GM19240 (cell line): ENCODE measurements at regions not wholly inside any gene's neighbourhood (a gene's known extent, or its start where the extent isn't known, plus 50 kb on each side); places are given as distances from the start of the nearest gene placed in this dataset.
"Not testable (repeated sequence)": the region's sequence is repeated elsewhere in the genome, so short reads cannot be mapped to it uniquely, and the experiment has no call there.

Experiments used
- DNase-seq: peaks from one replicate; pipeline ENCODE4 v3.0.0; 2011; ENCODE audit warnings: low spot score; ENCODE audit not compliant: insufficient read length

- no peak for DNase-seq
These were observed 50.9 kb upstream of the MITF start for GRCh38 chr3:69688400-69688799.

GRCh38 chr3:69687641-69688040 lies 51.6 kb upstream of the MITF start:
- no peak for DNase-seq

DNA sequence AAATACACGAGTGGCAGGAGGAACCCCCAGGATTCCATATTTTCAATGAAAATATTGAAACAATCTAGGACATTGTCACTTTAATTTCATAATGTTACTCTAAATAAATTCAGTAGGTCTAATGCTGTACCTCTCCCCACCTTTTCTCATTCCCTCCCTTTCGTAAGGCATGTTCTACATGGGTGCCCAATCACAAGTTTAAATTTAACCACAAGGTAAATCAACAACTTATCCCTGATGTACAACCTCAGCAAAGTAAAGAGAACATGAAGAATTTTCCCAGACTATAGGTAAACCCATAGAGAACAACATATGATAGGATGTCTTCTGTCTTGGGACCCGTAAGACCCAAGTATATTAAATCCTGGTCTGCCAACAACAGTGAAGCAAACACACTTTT lies 53.2 kb upstream of the MITF start:
- no peak for DNase-seq

GRCh38 chr3:69684309-69684961 lies 54.8 kb upstream of the MITF start:
- no peak for DNase-seq

DNA sequence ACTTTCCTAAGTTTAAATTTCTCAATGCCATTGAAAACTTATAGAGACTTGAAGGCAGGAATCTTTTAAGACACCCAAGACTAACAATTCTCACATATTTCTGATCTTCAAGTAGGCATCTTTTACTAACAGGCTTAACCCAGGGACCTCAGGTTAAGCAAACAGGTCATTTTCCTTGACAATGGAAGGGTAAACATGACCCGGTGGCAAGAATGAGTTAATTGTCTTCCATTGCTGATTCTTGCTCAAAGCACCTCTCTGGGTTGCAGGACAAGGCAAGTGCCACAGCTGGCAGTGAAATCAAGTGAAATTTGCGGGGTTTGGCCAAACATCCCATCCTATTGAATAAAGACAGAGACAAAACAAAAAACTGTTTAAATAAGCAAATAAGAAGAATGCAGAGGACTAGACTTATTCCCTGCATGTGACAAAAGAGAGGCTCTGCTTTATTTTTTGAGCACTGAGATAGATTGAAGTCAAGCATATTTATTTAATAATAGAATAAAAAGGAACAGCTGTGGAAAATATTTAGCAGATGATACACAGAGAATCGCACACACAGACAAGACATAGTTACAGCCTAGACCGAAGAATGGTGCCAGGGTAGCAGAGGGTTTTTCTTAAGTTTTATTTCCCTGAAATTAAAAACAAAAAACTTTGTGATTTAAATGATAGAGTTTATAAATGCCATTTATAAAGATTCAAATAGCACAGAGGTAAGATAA lies 56.0 kb upstream of the MITF start:
- DNase-seq, result no peak

GRCh38 chr3:69677456-69677855 lies 61.8 kb upstream of the MITF start:
- DNase-seq, result not testable (repeated sequence)

DNA sequence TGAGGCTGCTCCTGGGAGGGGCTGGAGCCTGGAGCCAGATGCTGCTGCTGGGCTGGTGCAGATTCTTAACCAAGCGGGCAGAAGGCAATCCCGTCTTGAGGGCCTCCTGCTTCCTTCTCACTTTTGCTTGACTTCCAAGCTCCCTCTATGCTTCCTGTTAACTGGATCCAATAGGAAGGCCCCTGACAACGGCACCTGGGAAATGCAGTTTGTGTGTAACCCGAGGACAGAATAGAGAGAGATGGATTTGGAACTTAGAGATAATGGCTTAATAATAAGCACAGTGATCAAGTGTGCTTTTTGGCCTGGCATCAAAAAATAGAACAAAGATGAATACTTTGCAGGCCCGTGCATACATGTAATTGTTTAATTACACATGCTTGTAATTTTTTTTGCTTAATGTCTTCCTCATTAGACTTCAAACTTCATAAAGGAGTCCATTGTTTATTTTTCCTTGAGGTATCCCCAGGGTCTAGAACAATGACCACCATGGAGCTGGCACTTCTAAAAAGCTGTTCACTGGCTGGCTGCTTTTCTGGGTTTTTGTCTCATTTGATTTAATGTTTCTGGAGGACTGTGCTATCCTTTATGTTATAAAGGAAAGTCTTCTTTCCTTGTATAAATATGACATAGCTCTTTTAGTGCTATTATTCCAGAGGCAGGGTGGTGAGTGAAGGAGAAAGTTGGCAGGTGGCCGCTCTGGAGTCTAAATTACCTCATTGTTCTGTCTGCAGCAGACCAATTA lies 63.3 kb upstream of the MITF start:
- no peak for DNase-seq

- DNase-seq, result no peak
These were observed 64.5 kb upstream of the MITF start for GRCh38 chr3:69674752-69675151.

- peak; percentile 7 for DNase-seq
These were observed 67.9 kb upstream of the MITF start for GRCh38 chr3:69671082-69671952.

- no peak for DNase-seq
These were observed 70.2 kb upstream of the MITF start for GRCh38 chr3:69669070-69669469.

DNA sequence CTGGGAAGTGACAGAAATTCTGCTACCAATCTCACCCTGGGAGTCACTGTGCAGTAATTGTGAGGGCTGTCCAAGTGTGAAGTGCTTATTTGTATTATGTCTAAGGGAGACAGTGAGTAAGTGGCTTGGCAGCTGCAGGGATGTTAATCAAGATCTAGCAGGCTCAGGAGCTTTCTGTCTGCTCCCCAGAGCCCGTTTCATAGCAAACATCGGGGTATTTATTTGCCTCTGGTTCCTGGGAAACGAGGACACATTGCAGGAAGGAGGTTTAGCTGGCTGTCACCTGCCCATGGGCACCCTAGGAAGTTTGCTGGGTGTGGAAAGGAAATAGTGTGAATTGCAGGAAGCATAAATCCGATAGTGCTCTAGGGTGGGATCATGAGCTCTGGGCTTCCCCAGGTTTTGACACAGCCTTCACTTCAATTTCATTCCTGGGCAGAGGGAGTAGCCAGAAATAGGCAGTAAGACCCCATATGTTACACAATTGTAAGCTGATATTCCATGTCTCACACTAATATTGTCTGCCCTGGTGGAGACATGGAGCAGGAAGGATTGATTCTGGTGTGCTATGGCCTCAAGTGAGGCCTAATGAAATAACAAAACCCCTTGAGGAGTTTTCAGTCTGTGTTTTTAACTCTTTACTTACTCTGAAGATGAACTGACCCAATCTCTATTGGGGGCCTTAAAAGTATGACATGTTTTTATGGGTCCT lies 74.1 kb upstream of the MITF start:
- no peak for DNase-seq

DNA sequence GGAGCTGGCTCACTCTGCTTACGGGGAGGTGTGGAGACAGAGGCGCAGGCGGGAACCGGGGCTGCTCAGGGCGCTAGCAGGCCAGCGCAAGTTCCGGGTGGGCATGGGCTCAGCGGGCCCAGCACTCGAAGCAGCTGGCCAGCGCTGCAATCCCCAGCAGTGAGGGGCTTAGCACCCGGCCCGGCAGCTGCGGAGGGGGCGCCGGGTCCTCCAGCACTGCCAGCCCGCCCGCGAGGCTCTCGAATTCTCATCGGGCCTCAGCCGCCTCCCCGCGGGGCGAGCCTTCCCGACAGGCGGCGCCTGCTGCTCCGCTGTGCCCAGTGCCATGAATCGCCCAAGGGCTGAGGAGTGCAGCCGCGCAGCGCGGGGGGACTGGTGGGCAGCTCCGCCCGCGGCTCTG lies 78.6 kb upstream of the MITF start:
- DNase-seq, result no peak

- no peak for DNase-seq
These were observed 79.9 kb upstream of the MITF start for GRCh38 chr3:69659180-69659910.

GRCh38 chr3:69658514-69659140 lies 80.6 kb upstream of the MITF start:
- DNase-seq, result no peak

- DNase-seq, result not testable (repeated sequence)
These were observed 82.2 kb upstream of the MITF start for GRCh38 chr3:69657030-69657429.

DNA sequence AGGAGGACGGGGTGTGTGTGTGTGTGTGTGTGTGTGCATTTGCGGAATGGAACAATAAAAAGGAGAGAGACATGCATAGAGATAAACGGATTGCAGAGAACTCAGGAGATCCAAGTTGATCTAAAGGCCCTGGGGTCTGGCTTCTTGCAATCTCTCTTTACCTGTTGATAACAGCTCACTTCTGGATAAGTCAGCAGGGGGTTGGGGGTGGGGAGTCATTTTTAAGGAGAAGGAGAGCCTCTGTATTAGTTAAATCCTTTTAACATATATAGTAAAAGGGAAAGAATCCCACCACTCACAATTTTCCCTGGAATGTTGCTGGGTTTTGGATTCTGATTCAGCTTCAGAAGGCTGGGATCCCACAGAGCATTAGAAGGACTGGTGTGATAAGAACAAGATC lies 87.5 kb upstream of the MITF start:
- no peak for DNase-seq

GRCh38 chr3:69650066-69650419 lies 89.2 kb upstream of the MITF start:
- no peak for DNase-seq

DNA sequence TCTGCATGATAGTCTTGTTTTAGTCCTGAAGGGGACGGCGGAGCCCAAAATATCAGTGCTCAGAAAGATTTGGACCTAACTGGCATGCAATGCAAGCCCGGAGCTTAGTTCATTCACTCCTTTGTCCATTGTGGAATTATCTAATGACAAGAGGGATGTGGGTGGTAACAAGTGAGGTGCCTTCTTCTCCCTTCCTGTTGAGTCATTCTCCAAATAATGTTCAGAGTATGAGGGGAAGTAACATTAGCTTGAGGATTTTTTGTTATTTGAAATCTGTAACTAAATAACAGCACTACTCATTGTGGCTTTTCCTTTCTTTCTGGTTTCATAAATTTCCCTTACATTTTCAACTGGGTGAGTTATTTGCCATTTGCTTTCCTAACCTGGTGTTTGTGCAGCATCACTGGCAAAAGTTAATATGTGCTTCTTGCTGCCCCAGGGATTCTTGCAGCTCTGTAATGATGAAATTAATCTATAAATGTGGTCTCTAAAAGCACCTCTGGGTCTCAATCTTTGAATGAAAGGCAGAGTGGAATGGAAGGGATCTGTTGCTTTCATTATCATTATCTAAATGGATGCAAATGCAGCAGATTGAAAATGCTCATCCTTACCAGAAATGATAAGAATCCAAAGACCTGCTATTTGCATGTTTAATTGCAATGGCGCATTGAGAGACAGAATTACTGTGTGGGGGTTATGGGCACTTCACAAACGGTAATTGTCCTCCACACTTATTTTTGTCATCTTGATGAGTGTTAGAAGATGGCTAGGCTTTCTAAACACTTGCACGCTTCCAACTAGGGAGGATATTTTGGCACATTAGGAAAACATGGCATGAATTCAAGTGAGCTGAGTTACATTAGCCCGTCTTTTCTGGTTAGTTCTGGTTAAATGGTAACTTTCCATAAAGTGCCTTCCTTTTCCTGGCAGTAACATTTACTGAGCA lies 89.9 kb upstream of the MITF start:
- no peak for DNase-seq

GRCh38 chr3:69648126-69648525 lies 91.1 kb upstream of the MITF start:
- DNase-seq, result no peak
